GDM1 (cell line): ENCODE measurements at regions not wholly inside any gene's neighbourhood (a gene's known extent, or its start where the extent isn't known, plus 50 kb on each side); places are given as distances from the start of the nearest gene placed in this dataset.
"Not testable (repeated sequence)": the region's sequence is repeated elsewhere in the genome, so short reads cannot be mapped to it uniquely, and the experiment has no call there.

Experiments used
- DNase-seq: peaks from one replicate; lab custom pipeline; 2025; lab: John Stamatoyannopoulos, UW

DNA sequence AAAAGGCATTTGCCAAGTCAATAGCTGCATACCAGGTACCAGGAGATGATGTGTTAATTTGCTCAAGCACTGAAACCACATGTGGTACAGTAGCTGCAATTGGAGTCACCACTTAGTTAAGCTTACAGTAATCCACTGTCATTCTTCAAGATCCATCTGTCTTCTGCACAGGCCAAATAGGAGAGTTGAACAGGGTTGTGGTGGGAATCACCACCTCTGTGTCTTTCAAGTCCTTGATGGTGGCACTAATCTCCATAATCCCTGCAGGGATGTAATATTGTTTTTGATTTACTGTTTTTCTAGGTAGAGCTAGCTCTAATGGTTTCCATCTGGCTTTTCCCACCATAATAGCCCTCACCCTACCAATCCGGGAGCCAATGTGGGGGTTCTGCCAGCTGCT lies 91.9 kb downstream of the FCRL5 start:
- no peak for DNase-seq

DNA sequence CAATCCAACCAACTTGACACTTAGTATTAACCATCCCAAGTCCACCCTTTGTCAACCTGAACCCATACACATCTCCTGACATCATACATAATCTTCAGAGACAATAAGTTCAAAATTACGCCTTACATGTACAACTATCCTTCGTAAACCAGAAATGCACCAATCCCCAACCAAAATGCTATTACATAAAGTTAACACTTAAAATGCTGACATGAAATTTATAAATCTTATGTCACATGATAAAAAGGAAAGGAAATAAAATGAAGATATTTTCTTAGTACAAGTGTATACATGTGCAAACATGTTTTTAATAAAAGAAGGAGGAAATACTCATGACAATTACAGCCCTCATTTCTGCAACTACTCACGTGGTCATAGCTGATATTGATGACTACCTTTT lies 95.0 kb downstream of the FCRL5 start:
- no peak for DNase-seq

DNA sequence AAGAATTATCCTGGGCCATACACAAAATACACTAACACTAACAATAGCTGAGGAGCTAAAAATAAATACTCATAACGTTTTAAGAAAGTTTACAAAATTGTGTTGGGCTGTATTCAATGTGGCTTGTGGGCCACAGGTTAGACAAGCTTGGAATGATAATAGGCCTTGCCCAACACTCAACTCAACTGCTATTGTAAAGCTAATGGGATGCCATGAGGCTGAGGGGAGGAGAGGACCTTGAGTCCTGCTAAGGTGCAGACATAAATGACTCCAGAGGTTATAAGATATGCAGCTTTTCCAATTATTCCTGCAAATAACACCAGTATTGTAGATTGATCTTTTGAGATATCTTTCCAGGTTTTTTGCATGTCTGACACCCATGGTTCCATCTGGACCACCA lies 97.0 kb downstream of the FCRL5 start:
- no peak for DNase-seq

DNA sequence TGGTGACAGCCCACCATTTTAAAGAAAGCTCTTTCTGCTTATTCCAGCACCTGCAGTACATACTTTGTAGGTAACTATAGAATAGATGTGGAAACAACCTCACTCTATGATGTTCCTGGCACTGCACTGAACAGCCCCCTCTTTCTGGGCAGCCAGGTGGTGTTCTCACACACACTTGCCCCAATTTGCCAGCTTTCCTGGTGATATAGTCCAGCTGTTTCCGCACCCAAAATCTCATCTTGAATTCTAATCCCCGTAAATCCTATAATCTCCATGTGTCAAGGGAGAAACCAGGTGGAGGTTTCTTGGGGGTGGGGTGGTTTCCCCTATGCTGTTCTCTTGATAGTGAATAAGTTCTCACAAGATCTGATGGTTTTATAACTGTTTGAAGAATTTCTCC lies 102.2 kb downstream of the FCRL5 start:
- DNase-seq = no peak

DNA sequence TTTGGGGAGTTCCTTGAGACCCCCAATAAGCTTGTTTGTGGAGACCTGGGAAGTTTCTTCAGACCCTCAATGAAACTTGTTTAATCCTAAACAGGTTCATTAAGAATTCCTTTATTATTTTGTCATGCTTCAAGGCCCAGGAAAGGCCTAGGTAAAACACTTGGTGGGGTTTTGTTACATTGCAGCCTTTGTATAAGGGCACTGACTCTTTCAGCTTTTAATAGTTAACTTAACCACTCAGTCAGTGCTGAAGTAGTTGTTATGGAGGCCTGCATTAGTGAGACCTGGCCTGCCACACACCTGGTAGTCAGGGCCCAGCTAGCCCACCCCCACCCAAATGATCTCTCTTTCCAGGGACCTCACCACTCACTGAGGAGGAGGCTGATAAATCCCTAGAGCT lies 103.7 kb downstream of the FCRL5 start:
- DNase-seq = no peak

DNA sequence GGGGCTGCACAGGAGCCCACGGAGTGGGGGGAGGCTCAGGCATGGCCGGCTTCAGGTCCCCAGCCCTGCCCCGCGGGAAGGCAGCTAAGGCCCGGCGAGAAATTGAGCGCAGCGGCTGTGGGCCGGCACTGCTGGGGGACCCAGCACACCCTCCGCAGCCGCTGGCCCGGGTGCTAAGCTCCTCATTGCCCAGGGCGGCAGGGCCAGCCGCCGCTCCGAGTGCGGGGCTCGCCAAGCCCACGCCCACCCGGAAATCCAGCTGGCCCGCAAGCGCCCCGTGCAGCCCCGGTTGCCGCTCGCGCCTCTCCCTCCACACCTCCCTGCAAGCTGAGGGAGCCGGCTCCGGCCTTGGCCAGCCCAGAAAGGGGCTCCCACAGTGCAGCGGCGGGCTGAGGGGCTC lies 106.0 kb downstream of the FCRL5 start:
- not testable (repeated sequence) for DNase-seq

DNA sequence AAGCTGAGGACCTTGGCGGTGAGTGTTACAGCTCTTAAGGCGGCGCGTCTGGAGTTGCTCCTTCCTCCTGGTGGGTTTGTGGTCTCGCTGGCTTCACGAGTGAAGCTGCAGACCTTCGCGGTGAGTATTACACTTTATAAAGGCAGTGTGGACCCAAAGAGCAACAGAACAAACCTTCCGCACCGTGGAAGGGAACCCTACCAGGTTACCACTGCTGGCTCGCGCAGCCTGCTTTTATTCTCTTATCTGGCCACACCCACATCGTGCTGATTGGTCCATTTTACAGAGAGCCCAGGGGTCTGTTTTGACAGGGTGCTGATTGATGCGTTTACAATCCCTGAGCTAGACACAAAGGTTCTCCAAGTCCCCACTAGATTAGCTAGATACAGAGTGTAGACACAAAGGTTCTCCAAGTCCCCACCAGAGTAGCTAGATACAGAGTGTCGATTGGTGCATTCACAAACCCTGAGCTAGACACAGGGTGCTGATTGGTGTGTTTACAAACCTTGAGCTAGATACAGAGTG lies 106.6 kb downstream of the FCRL5 start:
- DNase-seq = not testable (repeated sequence)

DNA sequence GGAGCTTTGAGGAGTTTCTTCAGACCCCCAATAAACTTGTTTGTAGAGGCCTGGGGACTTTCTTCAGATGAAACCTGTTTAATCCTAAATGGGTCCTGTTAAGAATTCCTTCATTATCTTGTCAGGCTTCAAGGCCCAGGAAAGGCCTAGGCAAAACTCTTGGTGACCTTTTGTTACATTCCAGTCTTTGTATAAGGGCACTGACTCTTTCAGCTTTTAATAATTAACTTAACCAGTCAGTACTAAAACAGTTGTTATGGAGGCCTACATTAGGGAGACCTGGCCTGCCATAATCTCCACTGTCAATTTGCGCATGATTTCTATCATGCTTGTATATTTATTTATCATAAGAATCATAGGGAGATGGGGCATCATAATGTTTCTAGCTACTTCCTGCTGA lies 110.2 kb downstream of the FCRL5 start:
- no peak for DNase-seq

DNA sequence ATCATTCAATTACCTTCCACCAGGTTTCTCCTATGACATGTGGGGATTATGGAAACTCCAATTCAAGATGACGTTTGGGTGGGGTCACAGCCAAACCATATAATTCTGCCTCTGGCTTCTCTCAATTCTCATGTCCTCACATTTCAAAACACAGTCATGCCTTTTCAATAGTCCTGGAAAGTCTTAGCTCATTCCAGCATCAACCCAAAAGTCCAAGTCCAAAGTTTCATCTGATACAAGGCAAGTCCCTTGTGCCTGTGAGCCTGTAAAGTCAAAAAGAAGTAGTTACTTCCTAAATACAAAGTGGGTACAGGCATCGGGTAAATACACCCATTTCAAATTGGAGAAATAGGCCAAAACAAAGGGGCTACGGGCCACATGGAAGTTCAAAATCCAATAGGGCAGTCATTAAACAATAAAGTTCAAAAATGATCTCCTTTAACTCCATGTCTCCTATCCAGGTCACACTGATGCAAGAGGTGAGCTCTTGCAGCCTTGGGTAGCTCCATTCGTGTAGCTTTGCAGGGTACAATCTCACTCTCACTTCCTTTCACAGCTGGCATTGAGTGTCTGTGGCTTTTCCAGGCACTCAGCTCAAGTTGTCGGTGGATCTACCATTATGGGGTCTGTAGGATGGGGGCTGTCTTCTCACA lies 112.9 kb downstream of the FCRL5 start:
- DNase-seq = no peak

DNA sequence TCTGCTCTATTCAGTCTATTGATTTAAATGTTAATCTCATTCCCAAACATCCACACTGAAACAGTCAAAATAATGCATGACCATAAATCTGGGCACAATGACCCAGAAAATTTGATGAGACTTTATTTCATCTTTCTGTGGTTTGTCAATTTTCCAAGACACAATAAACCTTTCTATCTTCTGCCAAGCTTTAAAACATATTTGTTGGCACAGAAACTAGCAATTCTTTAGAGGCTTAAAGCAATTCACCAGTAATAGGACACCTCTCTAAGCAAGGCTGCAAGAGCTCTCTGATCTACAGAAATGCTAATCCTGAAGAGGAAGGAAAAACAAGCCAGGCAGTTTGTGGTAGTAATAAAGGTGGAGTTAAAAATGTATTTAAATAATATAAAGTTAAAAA lies 113.7 kb downstream of the FCRL5 start:
- DNase-seq = no peak

DNA sequence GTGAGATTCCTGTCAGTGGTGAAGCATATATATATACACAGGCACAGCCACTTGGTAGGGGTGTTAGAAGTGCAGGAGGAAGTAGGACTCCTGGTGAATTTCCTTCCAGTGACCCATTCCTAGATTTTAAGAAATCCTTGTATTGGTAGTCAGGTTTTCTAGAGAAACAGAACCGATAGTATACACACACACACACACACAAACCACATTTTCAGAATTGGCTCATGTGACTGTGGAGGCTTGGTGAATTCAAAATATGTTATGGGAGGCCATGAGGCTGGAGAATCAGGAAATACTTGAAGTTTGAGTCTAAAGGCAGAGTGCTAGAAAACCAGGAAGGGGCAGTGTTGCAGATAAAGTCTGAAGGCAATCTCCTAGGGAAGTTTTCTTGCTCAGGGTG lies 114.2 kb downstream of the FCRL5 start:
- no peak for DNase-seq

DNA sequence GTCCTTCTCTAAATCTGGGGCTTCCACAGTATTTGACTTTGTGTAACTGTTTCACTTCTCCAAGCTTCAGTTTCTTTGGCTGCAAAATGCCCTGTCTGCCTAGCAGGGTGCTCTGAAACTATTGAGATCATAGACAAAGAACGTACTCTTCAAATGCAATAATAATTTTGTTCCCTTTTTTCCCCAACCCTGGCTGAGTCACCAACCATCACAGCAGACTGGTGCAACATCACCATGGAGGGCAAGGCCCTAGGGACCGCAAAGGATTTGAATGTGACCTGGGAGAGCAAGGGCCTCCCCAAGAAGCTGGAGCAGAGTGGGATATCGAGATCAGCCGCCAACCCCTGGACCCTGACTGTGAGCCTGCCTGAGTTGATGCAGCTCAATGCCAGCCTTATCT lies 115.0 kb downstream of the FCRL5 start:
- DNase-seq = no peak

DNA sequence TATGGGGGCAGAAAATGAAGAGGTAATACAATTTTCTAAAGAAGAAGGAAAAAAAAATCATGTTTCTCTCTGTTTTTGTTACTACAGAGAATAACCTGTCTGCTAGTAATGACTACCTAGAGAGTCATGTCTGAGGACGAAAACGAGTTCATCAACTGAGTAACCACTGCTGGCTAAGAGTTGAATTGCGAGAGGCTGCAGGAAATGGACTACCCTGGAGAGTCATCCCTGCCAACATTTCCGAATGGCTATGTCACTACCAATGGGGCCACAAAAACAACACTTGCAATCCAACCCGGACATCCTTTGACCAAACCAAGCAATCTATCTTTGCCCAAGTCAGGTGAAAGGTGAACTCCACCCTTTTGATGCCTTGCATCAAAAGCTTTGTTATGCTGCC lies 120.6 kb downstream of the FCRL5 start:
- DNase-seq = no peak

DNA sequence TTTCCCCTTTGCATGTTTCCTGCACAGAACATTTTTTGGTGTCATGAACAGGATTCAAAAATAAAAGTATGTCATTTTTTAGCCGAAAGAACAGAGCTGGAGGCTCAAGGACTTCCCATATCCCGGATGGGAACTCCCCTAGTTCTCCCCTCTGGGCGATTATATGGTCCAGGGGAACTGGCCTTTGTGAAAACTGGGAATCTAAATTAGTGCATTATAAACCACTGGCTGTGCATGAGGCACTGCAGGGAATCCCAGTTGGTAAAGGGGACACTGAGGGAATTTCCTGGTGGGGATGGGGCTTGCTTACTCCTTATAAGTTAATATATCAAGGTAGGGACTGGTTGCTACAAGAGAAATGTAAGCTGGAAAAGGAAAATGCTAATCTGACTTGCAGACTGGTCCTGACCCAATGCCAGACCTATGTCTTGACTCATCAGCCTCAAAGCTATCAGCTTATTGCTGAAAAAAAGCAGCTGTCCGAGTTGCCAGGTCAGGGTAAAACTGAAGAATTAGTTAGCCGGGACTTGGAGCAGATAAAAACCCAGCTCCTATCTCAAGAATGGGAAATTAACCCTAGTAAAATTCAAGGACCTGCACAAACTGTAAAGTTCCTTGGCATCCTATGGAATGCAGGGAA lies 122.6 kb downstream of the FCRL5 start:
- no peak for DNase-seq

DNA sequence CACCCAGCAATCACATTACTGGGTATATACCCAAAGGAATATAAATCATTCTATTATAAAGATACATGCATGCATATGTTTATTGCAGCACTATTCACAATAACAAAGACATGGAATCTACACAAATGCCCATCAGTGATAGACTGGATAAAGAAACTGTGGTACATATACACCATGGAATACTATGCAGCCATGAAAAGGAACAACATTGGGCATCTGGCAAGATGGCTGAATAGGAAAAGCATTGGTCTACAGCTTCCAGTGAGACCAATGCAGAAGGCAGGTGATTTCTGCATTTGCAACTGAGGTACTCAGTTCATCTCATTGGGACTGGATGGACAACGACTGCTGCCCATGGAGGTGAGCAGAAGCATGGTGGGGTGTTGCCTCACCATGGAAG lies 128.6 kb downstream of the FCRL5 start:
- DNase-seq = not testable (repeated sequence)

DNA sequence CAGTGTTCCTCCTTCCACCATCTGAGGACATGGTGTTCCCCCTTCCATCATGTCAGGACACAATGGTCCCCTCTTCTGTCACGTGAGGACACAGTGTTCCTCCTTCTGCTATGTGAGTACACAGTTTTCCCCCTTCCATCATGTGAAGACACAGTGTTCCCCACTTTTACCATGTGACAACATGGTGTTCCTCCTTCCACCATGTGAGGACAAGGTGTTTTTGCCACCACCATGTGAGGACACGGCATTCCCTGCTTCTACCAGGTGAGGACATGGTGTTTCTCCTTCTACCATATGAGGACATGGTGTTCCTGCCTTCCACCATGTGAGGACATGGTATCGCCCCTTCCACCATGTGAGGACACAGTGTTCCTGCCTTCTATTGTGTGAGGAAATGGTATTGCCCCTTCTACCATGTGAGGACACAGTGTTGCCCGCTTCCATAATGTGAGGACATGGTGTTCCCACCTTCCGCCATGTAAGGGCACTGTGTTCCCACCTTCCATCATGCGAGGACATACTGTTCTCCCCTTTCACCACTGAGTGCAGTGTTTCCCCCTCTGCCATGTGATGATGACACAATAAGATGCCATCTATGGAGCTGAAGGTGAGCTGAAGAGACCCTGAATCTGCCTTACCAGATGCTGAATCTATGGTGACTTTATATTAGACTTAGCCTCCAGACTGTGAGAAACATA lies 132.3 kb downstream of the FCRL5 start:
- DNase-seq = no peak

DNA sequence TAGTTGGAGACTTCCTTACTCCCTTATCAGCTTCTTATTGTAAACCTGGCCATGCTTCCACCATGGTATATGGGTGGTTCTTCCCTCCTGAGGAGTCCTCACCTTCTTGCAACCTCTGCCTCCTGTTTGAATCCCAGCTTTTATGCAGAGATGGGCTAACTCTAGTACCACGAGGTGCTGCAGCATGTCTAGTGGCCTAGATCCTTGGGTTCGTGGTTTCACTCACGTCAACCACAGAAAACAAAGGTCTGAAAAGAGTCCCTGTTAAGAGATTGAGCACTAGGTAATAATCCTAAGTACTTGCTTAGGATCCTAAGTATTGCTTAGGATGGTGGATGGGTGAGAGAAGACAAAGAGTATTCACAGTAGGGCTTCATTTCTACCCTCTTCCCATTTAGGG lies 133.7 kb downstream of the FCRL5 start:
- no peak for DNase-seq

DNA sequence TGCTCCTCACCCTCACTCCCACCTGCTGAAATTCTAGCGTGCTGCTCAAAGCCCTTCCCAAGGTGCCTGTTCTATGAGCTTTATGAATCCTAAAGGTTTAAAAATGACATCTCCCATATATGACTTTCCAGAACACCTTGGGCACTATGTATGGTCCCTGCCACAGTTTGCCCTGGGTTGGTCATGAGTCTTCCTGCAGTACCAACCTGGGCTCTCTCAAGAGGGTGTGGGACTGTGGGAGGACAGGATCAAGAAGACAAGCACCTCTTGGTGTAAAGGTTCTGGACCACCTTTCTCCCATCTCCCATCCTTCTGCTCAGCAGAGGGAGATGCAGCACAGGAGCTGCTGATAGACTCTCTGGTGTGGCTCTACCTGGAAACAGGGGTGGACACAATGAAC lies 134.1 kb downstream of the FCRL5 start:
- DNase-seq = no peak

DNA sequence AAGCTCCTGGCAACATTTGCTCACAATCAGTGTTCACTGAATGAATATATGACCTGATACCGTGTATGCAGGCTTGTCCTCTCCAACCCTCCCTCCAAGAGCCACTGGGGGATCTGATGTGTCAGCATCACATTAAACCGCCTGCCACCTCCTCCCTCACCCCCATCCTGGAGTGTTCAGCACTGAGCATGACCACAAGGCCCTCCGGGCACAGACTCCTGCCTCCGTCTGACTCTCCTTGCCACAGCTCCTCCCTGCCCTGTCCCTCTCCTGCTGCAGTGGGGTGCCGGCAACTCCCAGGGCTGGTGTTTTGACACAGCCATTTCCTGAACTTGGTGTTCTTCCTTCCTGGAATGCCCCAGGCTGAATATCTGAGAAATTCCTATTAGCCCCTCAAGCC lies 136.7 kb downstream of the FCRL5 start:
- DNase-seq = no peak

DNA sequence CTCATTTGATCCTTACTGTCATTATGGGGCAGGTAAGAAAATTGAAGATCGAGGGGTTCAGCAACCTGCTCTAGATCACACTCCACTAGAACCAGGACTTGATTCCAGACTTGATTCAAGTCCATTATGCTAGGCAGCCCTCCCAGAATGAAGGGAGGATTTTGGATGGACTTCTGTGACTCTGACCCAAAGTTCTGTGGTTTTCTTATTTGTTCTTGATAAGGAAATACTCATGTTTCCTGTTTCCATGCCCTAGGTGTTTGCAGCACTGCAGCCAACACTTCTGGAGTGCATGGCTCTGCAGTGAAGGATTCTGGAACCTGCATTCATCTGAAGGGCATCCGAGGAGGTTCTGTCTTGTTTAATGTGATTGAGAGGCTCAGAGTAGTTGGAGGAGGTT lies 140.0 kb downstream of the FCRL5 start:
- DNase-seq = no peak

DNA sequence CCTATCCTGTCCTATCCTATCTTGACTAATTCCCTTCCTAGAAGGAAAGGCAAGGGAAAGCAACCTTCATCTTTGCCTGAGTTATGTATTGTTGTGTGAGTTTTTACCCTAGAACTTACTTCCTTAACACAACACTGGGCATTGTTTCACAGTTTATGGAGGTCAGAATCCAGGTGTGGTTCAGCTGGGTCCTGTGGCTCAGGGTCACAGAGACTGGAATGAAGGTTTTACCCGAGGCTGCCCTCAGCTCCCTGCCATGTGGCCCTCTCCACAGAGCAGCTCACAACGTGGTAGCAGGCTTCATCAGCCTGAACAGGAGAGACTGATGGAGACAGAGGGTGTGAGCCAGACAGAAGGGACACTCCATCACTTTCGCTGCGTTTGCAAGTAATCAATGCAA lies 140.5 kb downstream of the FCRL5 start:
- no peak for DNase-seq

DNA sequence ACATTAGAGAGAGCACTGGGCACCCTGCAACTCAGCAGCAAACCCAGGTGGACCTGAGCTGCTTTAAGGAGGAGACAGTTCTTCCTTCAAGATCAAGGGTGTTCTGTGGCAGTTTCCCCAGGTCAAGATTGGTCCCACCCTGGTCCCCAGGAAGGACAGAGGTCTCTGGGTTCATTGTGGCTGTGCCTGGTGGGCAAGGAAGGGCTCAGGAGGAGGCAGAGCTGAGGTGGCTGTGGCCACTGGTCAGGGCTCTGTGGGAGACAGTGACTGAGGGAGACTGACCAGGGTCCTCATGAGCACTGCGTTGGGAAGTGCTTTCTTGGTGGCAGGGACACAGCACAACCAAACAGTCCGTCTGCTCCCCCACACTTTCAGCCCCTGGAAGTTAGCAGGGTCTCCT lies 141.3 kb downstream of the FCRL5 start:
- no peak for DNase-seq

DNA sequence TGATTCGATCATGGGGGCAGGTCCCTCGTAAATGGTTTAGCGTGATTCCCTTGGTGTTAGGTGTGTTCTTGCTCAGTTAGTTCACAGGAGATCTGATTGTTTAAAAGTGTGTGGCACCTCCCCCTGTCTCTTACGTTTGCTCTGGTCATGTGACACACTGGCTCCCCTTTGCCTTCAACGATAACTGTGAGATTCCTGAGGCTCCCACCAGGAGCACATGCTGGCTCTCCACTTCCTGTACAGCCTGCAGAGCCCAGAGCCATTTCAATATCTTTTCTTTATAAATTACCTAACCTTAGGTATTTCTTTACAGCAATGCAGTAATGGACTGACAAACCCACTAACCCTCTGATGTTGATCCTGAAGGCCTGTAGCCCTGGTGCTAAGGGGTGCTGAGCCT lies 141.9 kb downstream of the FCRL5 start:
- DNase-seq = no peak
